HEK293T (cell line): ENCODE measurements at regions not wholly inside any gene's neighbourhood (a gene's known extent, or its start where the extent isn't known, plus 50 kb on each side); places are given as distances from the start of the nearest gene placed in this dataset.

Experiments
- FOXA1 ChIP-seq: fragments of 450-650 bp; IDR thresholded peaks from 2 replicates; pipeline ENCODE4 v1.6.1; 2016; ENCODE audit warnings: mild to moderate bottlenecking
- FOXM1 ChIP-seq: fragments of 450-650 bp; IDR thresholded peaks from 2 replicates; pipeline ENCODE4 v1.6.1; 2017; ENCODE audit warnings: mild to moderate bottlenecking, borderline replicate concordance
- LEF1 ChIP-seq: fragments of 450-650 bp; IDR thresholded peaks from 2 replicates; pipeline ENCODE4 v1.6.1; 2017; ENCODE audit warnings: mild to moderate bottlenecking, borderline replicate concordance
- NFRKB ChIP-seq: fragments of 450-650 bp; IDR thresholded peaks from 2 replicates; pipeline ENCODE4 v1.6.1; 2016; ENCODE audit warnings: mild to moderate bottlenecking, moderate library complexity
- SP1 ChIP-seq: fragments of 450-650 bp; IDR thresholded peaks from 2 replicates; pipeline ENCODE4 v1.6.1; 2017

- TF ChIP-seq FOXA1, result no peak
- TF ChIP-seq FOXM1, result no peak
- TF ChIP-seq LEF1, result no peak
- no peak for TF ChIP-seq SP1
- no peak for TF ChIP-seq NFRKB
Observed at GRCh38 chr1:188241629-188242028, 1412.9 kb downstream of the PLA2G4A start.
